Esophagus muscularis mucosa (tissue), 3 donors: ENCODE measurements at regions not wholly inside any gene's neighbourhood (a gene's known extent, or its start where the extent isn't known, plus 50 kb on each side); places are given as distances from the start of the nearest gene placed in this dataset.

Source experiments
- CTCF ChIP-seq, 3 experiments: fragments of 200-600 bp in 2 of 3; fragments of 450-650 bp in 1 of 3; sonication (generic) in 2 of 3; IDR thresholded peaks; one replicate each; pipeline ENCODE4 v1.5.1; 2017 to 2019; ENCODE audit warnings: antibody characterized with exemption in 3 of 3, mild to moderate bottlenecking in 2 of 3, moderate library complexity in 1 of 3
- POLR2AphosphoS5 ChIP-seq, 2 donors: sonication (generic); formaldehyde crosslinking; IDR thresholded peaks; one replicate each; pipeline ENCODE4 v1.6.1; 2017; ENCODE audit warnings: antibody characterized with exemption in 2 of 2

- no peak for TF ChIP-seq CTCF (IDR thresholded peaks at IDR 0.05)
- TF ChIP-seq POLR2AphosphoS5 (IDR thresholded peaks at IDR 0.05) = no peak
These were observed 137.7 kb downstream of the NAV1 start for GRCh38 chr1:201676641-201677040.
